CD4-positive, alpha-beta T cell treated with Interleukin-6 at 100 ng/mL for 8 hours (primary cell): ENCODE measurements at regions not wholly inside any gene's neighbourhood (a gene's known extent, or its start where the extent isn't known, plus 50 kb on each side); places are given as distances from the start of the nearest gene placed in this dataset.
A peak's percentile ranks its signal among the peaks of the same experiment; 100 is the strongest.

ENCODE experiments used
- DNase-seq: peaks from one replicate; pipeline ENCODE4 v3.0.0-alpha.2; 2020; ENCODE audit warnings: mixed read lengths, low spot score

- DNase-seq, result no peak
Measured at GRCh38 chr2:144333143-144333555, 186.8 kb downstream of the ZEB2 start.

- DNase-seq, result peak; percentile 84
Measured at GRCh38 chr2:144332356-144333142, 187.4 kb downstream of the ZEB2 start.

- DNase-seq, result no peak
Measured at GRCh38 chr2:144331674-144332355, 188.1 kb downstream of the ZEB2 start.

GRCh38 chr2:144330951-144331673 is 188.8 kb downstream of the ZEB2 start:
- no peak for DNase-seq

- no peak for DNase-seq
Measured at GRCh38 chr2:144329472-144329871, 190.4 kb downstream of the ZEB2 start.

- DNase-seq, result no peak
Measured at GRCh38 chr2:144328938-144329337, 191.0 kb downstream of the ZEB2 start.

GRCh38 chr2:144326825-144327224 is 193.1 kb downstream of the ZEB2 start:
- no peak for DNase-seq

- DNase-seq, result peak; percentile 29
Measured at GRCh38 chr2:144325086-144325485, 194.8 kb downstream of the ZEB2 start.

- DNase-seq, result no peak
Measured at GRCh38 chr2:144324446-144325045, 195.4 kb downstream of the ZEB2 start.

- DNase-seq, result no peak
Measured at GRCh38 chr2:144323946-144324345, 196.0 kb downstream of the ZEB2 start.

GRCh38 chr2:144322379-144322778 is 197.5 kb downstream of the ZEB2 start:
- DNase-seq, result no peak

- peak; percentile 55 for DNase-seq
Measured at GRCh38 chr2:144320491-144320890, 199.4 kb downstream of the ZEB2 start.

- no peak for DNase-seq
Measured at GRCh38 chr2:144317071-144317738, 202.7 kb downstream of the ZEB2 start.

GRCh38 chr2:144310889-144311608 is 208.9 kb downstream of the ZEB2 start:
- no peak for DNase-seq

- DNase-seq, result no peak
Measured at GRCh38 chr2:144310484-144310883, 209.4 kb downstream of the ZEB2 start.

GRCh38 chr2:144307711-144308110 is 212.2 kb downstream of the ZEB2 start:
- DNase-seq, result no peak

GRCh38 chr2:144304202-144304601 is 215.7 kb downstream of the ZEB2 start:
- DNase-seq, result no peak

- no peak for DNase-seq
Measured at GRCh38 chr2:144300632-144301031, 219.3 kb downstream of the ZEB2 start.

GRCh38 chr2:144290276-144290675 is 229.6 kb downstream of the ZEB2 start:
- no peak for DNase-seq

GRCh38 chr2:144288438-144288837 is 231.5 kb downstream of the ZEB2 start:
- no peak for DNase-seq

GRCh38 chr2:144285324-144285723 is 234.6 kb downstream of the ZEB2 start:
- DNase-seq, result no peak
